Adrenal gland (tissue), 9 donors: ENCODE measurements at regions not wholly inside any gene's neighbourhood (a gene's known extent, or its start where the extent isn't known, plus 50 kb on each side); places are given as distances from the start of the nearest gene placed in this dataset.
"Not testable (repeated sequence)": the region's sequence is repeated elsewhere in the genome, so short reads cannot be mapped to it uniquely, and the experiment has no call there.

Experiments
- DNase-seq, 7 donors: peaks; one replicate each; pipeline ENCODE4 v3.0.0-alpha.2; 2019 to 2020
- H3K27ac ChIP-seq, 5 donors: fragments of 200-600 bp; sonication (generic) in 4 of 5; 1 replicate in 3 of 5; 2 replicates in 2 of 5; pipeline versions ENCODE4 v1.5.1 to v1.8.0; 2016 to 2020; ENCODE audit warnings: mild to moderate bottlenecking in 1 of 5
- H3K27me3 ChIP-seq: fragments of 200-600 bp; 2 replicates; pipeline ENCODE4 v1.8.0; 2021
- H3K36me3 ChIP-seq, 2 donors: fragments of 200-600 bp; replicated peaks in 1 of 2; 1 replicate in 1 of 2; 2 replicates in 1 of 2; pipeline versions ENCODE4 v1.5.1 to v1.8.0; 2018 to 2022
- H3K4me1 ChIP-seq, 2 donors: fragments of 200-600 bp; replicated peaks in 1 of 2; 1 replicate in 1 of 2; 2 replicates in 1 of 2; pipeline versions ENCODE4 v1.5.1 to v1.8.0; 2018 to 2021
- H3K4me3 ChIP-seq, 4 donors: fragments of 200-600 bp; sonication (generic) in 3 of 4; one replicate each; pipeline ENCODE4 v1.5.1; 2016 to 2018
- H3K9me3 ChIP-seq, 3 donors: fragments of 200-600 bp; sonication (generic) in 1 of 3; replicated peaks in 1 of 3; 1 replicate in 2 of 3; 2 replicates in 1 of 3; pipeline versions ENCODE4 v1.5.1 to v1.8.0; 2016 to 2021
- POLR2A ChIP-seq, 2 donors: fragments of 450-650 bp; IDR thresholded peaks; one replicate each; pipeline ENCODE4 v1.6.1; 2017; ENCODE audit warnings: antibody characterized with exemption in 2 of 2, mild to moderate bottlenecking in 2 of 2, moderate library complexity in 1 of 2
- WGBS, 4 donors: extraction: QIAGEN DNeasy Blood & Tissue Kit in 2 of 4; methylation state at CpG; one replicate each; pipeline versions ENCODE4 v1.1.5 to v1.1.7; 2013 to 2017; 5-methylcytosine and 5-hydroxymethylcytosine counted together
- intact Hi-C, 2 donors: fragments of 100-400 bp; cut with DNase I; formaldehyde crosslinking; loops; one replicate each; pipeline versions ENCODE4 v1.14.1 to v1.15.0; 2022 to 2023
- TF ChIP-seq, protein P1 (sequence below), 6 experiments: fragments of 450-650 bp in 4 of 6; fragments of 200-600 bp in 2 of 6; sonication (generic) in 1 of 6; IDR thresholded peaks; 1 replicate in 5 of 6; 2 replicates in 1 of 6; pipeline versions ENCODE4 v1.5.1 to v1.8.0; 2016 to 2021; ENCODE audit warnings: antibody characterized with exemption in 6 of 6, mild to moderate bottlenecking in 2 of 6, moderate library complexity in 1 of 6
- donor health status: healthy with polysubstance abuse.
- donor health status: Bipolar disorder and iron deficiency.
- donor health status: DM: yes; HTN: yes; CAD: no.
- donor health status: DM: no; HTN: no; CAD: no.
- donor health status: DM: no; HTN: no; CAD: no.

DNA sequence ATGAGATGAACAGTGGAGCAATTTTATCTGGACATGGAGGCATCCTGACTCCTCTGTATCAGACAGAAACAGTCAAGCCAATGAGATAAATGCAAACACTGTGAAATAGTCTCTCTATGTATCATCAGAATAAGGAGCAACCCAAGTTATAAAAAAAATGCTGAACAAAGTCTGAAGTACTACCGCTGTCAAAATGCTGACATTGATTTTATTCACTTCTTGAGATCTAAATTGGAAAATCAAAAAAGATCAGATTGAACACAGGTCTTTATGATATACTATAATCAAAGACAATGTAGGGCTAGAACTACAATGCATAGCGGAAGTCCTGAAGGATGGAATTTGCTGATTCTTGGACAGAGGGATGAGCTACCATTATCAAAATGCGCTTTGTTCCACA lies 76.1 kb downstream of the FTHL17 start:
- TF ChIP-seq POLR2A (IDR thresholded peaks at IDR 0.05): no peak
- TF ChIP-seq, protein P1, sequence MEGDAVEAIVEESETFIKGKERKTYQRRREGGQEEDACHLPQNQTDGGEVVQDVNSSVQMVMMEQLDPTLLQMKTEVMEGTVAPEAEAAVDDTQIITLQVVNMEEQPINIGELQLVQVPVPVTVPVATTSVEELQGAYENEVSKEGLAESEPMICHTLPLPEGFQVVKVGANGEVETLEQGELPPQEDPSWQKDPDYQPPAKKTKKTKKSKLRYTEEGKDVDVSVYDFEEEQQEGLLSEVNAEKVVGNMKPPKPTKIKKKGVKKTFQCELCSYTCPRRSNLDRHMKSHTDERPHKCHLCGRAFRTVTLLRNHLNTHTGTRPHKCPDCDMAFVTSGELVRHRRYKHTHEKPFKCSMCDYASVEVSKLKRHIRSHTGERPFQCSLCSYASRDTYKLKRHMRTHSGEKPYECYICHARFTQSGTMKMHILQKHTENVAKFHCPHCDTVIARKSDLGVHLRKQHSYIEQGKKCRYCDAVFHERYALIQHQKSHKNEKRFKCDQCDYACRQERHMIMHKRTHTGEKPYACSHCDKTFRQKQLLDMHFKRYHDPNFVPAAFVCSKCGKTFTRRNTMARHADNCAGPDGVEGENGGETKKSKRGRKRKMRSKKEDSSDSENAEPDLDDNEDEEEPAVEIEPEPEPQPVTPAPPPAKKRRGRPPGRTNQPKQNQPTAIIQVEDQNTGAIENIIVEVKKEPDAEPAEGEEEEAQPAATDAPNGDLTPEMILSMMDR (IDR thresholded peaks at IDR 0.05): no peak
- no peaks in the 10 kb centered on the region for H3K9me3 ChIP-seq
- H3K36me3 ChIP-seq: no peaks in the 10 kb centered on the region
- no peaks in the 10 kb centered on the region for H3K4me1 ChIP-seq
- peaks cover 14% of the 10 kb centered on the region for H3K27me3 ChIP-seq
- DNase-seq: no peak
- intact Hi-C loops: no loop called here
- H3K4me3 ChIP-seq: no peak overlapping the region
- WGBS, 4 donors: 79 to 92% (median 89%) methylated on average over 3 of the region's 3 CpGs
- no peak overlapping the region for H3K27ac ChIP-seq

DNA sequence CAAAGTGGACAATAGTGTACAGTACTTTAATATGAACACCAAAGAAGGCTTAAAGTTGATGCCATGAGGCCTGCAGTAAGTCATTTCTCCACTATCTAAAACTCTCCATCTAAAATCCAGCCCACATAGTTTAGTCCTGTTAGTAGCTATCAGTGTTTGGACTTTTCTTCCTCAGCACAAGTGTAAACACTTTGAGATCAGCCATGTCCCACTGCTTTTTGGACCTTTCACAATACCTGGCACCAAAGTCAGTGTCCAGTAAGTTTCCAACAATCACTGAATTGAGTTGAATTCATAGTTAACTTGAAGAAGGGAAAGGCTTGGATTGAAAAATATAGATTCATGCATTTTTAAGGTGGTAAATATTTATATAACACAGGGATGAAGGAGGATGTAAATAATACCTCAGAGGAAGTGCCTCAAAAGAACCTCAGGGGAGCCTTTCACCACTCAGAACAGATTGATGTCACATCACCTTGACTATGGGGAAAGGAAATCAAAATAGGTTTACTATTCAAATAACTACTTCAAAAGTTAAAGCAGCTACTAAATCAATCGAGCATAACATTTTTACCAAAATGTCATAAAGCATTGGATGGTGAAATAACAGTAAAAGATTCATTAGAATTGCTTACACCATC lies 76.7 kb downstream of the FTHL17 start:
- WGBS, 4 donors: 38 to 65% (median 51%) methylated on average over 1 of the region's 1 CpG
- DNase-seq: no peak
- peaks cover 14% of the 10 kb centered on the region for H3K27me3 ChIP-seq
- TF ChIP-seq, protein P1 (IDR thresholded peaks at IDR 0.05): no peak
- TF ChIP-seq POLR2A (IDR thresholded peaks at IDR 0.05): no peak
- no peak overlapping the region for H3K4me3 ChIP-seq
- H3K36me3 ChIP-seq: no peaks in the 10 kb centered on the region
- no peaks in the 10 kb centered on the region for H3K9me3 ChIP-seq
- no peaks in the 10 kb centered on the region for H3K4me1 ChIP-seq
- no peak overlapping the region for H3K27ac ChIP-seq
- intact Hi-C loops: no loop called here

DNA sequence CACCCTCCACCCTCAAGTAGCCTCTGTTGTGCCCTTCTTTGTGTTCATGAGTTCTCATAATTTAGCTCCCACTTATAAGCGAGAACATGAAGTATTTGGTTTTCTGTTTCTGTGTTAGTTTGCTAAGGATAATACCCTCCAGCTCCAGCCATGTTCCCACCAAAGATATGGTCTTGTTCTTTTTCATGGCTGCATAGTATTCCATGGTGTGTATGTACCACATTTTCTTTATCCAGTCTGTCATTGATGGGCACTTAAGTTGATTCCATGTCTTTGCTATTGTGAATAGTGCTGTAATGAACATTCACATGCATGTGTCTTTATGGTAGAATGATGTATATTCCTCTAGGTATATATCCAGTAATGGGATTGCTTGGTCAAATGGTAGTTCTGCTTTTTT lies 77.8 kb downstream of the FTHL17 start:
- H3K36me3 ChIP-seq, H3K27ac ChIP-seq, intact Hi-C loops, DNase-seq, H3K9me3 ChIP-seq, H3K4me3 ChIP-seq, H3K4me1 ChIP-seq: not testable (repeated sequence)
- 83 to 100% (median 94%) methylated on average over 1 of the region's 1 CpG for WGBS, 4 donors
- peaks cover 14% of the 10 kb centered on the region for H3K27me3 ChIP-seq

DNA sequence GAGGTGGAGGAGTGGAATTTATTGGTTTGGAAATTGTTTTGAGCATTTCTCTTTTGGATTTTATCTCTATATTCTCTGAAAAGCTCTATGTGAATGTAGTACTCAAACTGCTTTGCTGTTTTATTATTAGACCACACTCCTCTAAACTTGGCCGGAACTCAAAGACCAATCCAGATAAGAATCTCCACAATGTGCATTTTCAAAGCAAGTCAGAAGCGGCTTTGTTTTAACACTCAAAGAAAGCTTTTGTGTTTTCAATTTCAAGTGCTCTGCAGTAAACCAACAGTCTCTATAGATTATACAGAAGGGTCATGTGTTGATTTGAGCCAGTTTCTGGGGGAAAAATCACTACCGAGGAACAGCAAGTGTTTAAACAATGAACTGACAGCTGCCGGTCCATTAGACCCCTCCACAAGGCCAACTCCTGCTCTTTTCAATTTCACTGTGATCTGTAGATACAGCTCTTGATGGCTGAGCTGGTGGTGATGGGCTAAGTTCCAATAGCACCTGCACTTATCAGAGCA lies 79.4 kb downstream of the FTHL17 start:
- intact Hi-C loops: no loop called here
- H3K36me3 ChIP-seq: no peaks in the 10 kb centered on the region
- TF ChIP-seq, protein P1 (IDR thresholded peaks at IDR 0.05): no peak
- TF ChIP-seq POLR2A (IDR thresholded peaks at IDR 0.05): no peak
- no peaks in the 10 kb centered on the region for H3K9me3 ChIP-seq
- no peak overlapping the region for H3K27ac ChIP-seq
- no peak for DNase-seq
- 9 to 37% (median 26%) methylated on average over 4 of the region's 4 CpGs for WGBS, 4 donors
- no peaks in the 10 kb centered on the region for H3K4me1 ChIP-seq
- no peak overlapping the region for H3K4me3 ChIP-seq
- H3K27me3 ChIP-seq: peaks cover 22% of the 10 kb centered on the region

DNA sequence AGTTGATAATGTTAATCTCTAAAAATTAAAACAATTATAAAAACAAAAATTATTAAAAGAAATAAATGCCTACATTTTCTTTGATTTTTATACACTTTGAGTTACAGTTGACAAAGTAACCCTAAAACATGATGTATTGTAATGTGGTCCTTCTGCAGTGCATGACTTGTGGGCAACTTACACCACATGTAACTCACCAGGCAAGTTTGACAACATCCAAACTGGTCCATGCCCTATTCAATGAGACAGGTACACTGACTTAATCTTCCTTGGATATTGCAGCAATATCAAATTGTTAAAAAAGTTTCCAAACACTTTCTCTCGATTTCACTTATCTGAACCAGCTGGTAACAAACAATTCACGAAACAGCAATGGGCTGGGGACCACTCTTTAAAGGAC lies 81.5 kb downstream of the FTHL17 start:
- TF ChIP-seq, protein P1 (IDR thresholded peaks at IDR 0.05): no peak
- TF ChIP-seq POLR2A (IDR thresholded peaks at IDR 0.05): no peak
- H3K4me1 ChIP-seq: no peaks in the 10 kb centered on the region
- no peaks in the 10 kb centered on the region for H3K9me3 ChIP-seq
- H3K4me3 ChIP-seq: no peak overlapping the region
- peaks cover 11% of the 10 kb centered on the region for H3K27me3 ChIP-seq
- H3K36me3 ChIP-seq: no peaks in the 10 kb centered on the region
- no peak overlapping the region for H3K27ac ChIP-seq
- DNase-seq: no peak
- intact Hi-C loops: no loop called here
- 68 to 88% (median 85%) methylated on average over 2 of the region's 2 CpGs for WGBS, 4 donors
